PC-3 (cell line): ENCODE measurements at regions not wholly inside any gene's neighbourhood (a gene's known extent, or its start where the extent isn't known, plus 50 kb on each side); places are given as distances from the start of the nearest gene placed in this dataset.

Experiments used
- ATAC-seq: fragments of 200-7000 bp; cut with Tn5 transposase; 2 replicates; pipeline ENCODE4 v1.9.1; 2020; ENCODE audit warnings: mild to moderate bottlenecking, moderate library complexity
- BruUV-seq: library from RNA; stranded (reverse); fragments of 400-500 nt; replicated peaks from 2 replicates; lab custom pipeline; 2021; lab: Mats Ljungman, UMichigan
- CTCF ChIA-PET: fragments of 300-600 bp; sonication (Branson Sonifier 250); formaldehyde crosslinking; loops from one replicate; lab custom pipeline; 2022; ENCODE audit warnings: antibody characterized with exemption; lab: Charles Lee
- POLR2A ChIA-PET: fragments of 300-600 bp; sonication (Branson Sonifier 250); formaldehyde crosslinking; loops from one replicate; lab custom pipeline; 2022; ENCODE audit warnings: antibody characterized with exemption; ENCODE audit not compliant: unreplicated experiment; lab: Charles Lee
- DNase-seq: peaks from one replicate; pipeline ENCODE4 v3.0.0-alpha.2; 2015
- H2AFZ ChIP-seq: fragments of 300-600 bp; sonication (generic); 2 replicates; pipeline ENCODE4 v1.6.0; 2016; ENCODE audit warnings: antibody characterized with exemption, low read length
- H3F3A ChIP-seq: fragments of 300-600 bp; sonication (generic); one replicate; pipeline ENCODE4 v1.6.0; 2017; ENCODE audit warnings: antibody characterized with exemption, low read length, control low read depth, mild to moderate bottlenecking; ENCODE audit not compliant: unreplicated experiment
- H3K27ac ChIP-seq: fragments of 300-600 bp; sonication (generic); 2 replicates; pipeline ENCODE4 v1.5.1; 2016; ENCODE audit warnings: mild to moderate bottlenecking, low read length
- H3K27me3 ChIP-seq: fragments of 300-600 bp; sonication (generic); 2 replicates; pipeline ENCODE4 v1.6.1; 2016; ENCODE audit warnings: low read length, mixed read lengths
- H3K36me3 ChIP-seq: fragments of 300-600 bp; sonication (generic); 2 replicates; pipeline ENCODE4 v1.6.1; 2016; ENCODE audit warnings: low read depth, mixed run types, low read length, mixed read lengths
- H3K4me1 ChIP-seq: fragments of 300-600 bp; sonication (generic); 2 replicates; pipeline ENCODE4 v1.5.1; 2016; ENCODE audit warnings: low read length; ENCODE audit not compliant: insufficient read depth
- H3K4me2 ChIP-seq: fragments of 300-600 bp; sonication (generic); 2 replicates; pipeline ENCODE4 v1.6.0; 2016; ENCODE audit warnings: low read length
- H3K4me3 ChIP-seq: fragments of 300-600 bp; sonication (generic); 2 replicates; pipeline ENCODE4 v1.5.1; 2016; ENCODE audit warnings: mild to moderate bottlenecking, low read length, mixed read lengths
- H3K79me2 ChIP-seq: fragments of 300-600 bp; sonication (generic); 2 replicates; pipeline ENCODE4 v1.6.1; 2017; ENCODE audit warnings: low read length, mixed read lengths
- H3K9ac ChIP-seq: fragments of 300-600 bp; sonication (generic); 2 replicates; pipeline ENCODE4 v1.6.0; 2016; ENCODE audit warnings: mild to moderate bottlenecking, low read length
- H3K9me2 ChIP-seq: fragments of 300-600 bp; sonication (generic); replicated peaks from 2 replicates; pipeline ENCODE4 v1.6.1; 2016; ENCODE audit warnings: mixed run types, low read length, mixed read lengths
- H3K9me3 ChIP-seq: fragments of 300-600 bp; sonication (generic); 2 replicates; pipeline ENCODE4 v1.6.1; 2016; ENCODE audit warnings: low read length, mixed read lengths
- H4K20me1 ChIP-seq: fragments of 300-600 bp; sonication (generic); 2 replicates; pipeline ENCODE4 v1.6.1; 2016; ENCODE audit warnings: low read length, mixed read lengths
- EZH2 ChIP-seq: fragments of 300-600 bp; sonication (generic); IDR thresholded peaks from one replicate; pipeline ENCODE4 v1.6.1; 2017; ENCODE audit warnings: antibody characterized with exemption, mild to moderate bottlenecking, low read length; ENCODE audit not compliant: unreplicated experiment
- EZH2phosphoT487 ChIP-seq: fragments of 300-600 bp; sonication (generic); IDR thresholded peaks from 2 replicates; pipeline ENCODE4 v1.6.1; 2018; ENCODE audit warnings: mild to moderate bottlenecking, antibody characterized with exemption, low read length, borderline replicate concordance
- intact Hi-C: fragments of 100-400 bp; cut with micrococcal nuclease; formaldehyde crosslinking; loops from 2 replicates; pipeline ENCODE4 v1.9.0; 2023
- TF ChIP-seq, protein P1 (sequence below): fragments of 300-600 bp; sonication (generic); conservative IDR thresholded peaks from 2 replicates; pipeline ENCODE4 v1.5.1; 2017; ENCODE audit warnings: antibody characterized with exemption, low read depth, mild to moderate bottlenecking, low read length

DNA sequence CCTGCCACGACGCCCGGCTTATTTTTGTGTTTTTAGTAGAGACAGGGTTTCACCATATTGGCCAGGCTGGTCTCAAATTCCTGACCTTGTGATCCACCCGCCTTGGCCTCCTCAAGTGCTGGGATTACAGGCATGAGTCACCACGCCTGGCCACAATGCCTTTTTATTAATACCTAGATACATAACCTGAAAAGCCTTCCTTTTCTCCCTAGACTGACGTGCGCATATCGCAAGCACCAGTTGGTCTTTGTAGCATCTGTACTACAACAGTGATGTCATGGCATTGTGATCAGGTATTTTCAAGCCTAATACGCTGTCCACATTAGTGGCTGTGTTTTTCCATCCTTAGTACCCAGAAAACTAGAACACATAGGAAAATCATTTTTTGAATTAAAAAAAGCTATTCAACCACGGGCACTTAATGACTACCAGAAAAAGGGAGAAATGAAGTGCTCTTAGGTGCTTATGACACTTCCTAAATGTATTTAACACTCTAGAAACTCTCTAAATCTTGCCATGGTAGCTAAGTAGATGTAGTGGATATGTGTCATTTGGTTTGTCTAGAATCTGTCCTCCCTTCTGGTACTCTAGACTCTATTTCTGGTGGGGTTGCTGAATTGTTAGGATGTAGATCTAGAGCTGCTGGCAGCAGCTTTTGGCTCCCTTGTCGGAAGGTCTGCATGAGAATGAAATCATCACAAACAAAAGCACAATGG lies 707.8 kb downstream of the STIM2 start:
- H3K4me2 ChIP-seq, result no peak overlapping the region
- H3K27me3 ChIP-seq, result no peaks in the 10 kb centered on the region; the same call in 1 of the 2 replicates
- no peak overlapping the region for H3K4me3 ChIP-seq
- H4K20me1 ChIP-seq, result no peaks in the 10 kb centered on the region
- no peaks in the 10 kb centered on the region for H3F3A ChIP-seq
- ChIA-PET POLR2A (no interaction called here), CTCF (no interaction called here)
- H3K4me1 ChIP-seq, result no peaks in the 10 kb centered on the region
- no TSS peak for BruUV-seq
- intact Hi-C loops, result no loop called here
- no peak overlapping the region for H3K27ac ChIP-seq
- H3K9me2 ChIP-seq, result no peaks in the 10 kb centered on the region
- H3K9me3 ChIP-seq, result no peaks in the 10 kb centered on the region
- H3K36me3 ChIP-seq, result no peaks in the 10 kb centered on the region
- TF ChIP-seq EZH2, result no peak
- TF ChIP-seq EZH2phosphoT487, result no peak
- TF ChIP-seq, protein P1, sequence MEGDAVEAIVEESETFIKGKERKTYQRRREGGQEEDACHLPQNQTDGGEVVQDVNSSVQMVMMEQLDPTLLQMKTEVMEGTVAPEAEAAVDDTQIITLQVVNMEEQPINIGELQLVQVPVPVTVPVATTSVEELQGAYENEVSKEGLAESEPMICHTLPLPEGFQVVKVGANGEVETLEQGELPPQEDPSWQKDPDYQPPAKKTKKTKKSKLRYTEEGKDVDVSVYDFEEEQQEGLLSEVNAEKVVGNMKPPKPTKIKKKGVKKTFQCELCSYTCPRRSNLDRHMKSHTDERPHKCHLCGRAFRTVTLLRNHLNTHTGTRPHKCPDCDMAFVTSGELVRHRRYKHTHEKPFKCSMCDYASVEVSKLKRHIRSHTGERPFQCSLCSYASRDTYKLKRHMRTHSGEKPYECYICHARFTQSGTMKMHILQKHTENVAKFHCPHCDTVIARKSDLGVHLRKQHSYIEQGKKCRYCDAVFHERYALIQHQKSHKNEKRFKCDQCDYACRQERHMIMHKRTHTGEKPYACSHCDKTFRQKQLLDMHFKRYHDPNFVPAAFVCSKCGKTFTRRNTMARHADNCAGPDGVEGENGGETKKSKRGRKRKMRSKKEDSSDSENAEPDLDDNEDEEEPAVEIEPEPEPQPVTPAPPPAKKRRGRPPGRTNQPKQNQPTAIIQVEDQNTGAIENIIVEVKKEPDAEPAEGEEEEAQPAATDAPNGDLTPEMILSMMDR, result no peak
- no peak for ATAC-seq
- no peak overlapping the region for H3K9ac ChIP-seq
- H2AFZ ChIP-seq, result no peak overlapping the region
- no peaks in the 10 kb centered on the region for H3K79me2 ChIP-seq
- peak; percentile 32 for DNase-seq

DNA sequence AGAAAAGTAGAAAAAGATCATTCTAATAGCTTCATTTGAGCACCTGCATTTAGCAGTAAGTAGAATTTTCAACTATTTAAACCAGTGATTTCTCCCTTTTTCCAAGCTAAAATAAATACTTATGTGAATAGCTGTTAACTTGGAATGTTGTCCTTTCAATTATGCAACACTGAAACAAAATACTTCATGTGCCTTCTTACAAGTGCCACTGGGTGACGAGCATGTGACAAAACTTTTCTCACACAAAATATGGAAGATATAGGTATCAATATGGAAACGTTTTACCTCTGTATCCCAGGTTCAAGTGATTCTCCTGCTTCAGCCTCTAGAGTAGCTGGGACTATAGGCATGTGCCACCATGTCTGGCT lies 708.3 kb downstream of the STIM2 start:
- Histone ChIP-seq H3K27ac (no peak overlapping the region), H3K9me3 (no peaks in the 10 kb centered on the region), H4K20me1 (no peaks in the 10 kb centered on the region), H3K36me3 (no peaks in the 10 kb centered on the region), H3K9me2 (no peaks in the 10 kb centered on the region), H3K79me2 (no peaks in the 10 kb centered on the region), H3F3A (no peaks in the 10 kb centered on the region), H3K4me1 (no peaks in the 10 kb centered on the region), H3K27me3 (no peaks in the 10 kb centered on the region; the same call in 1 of the 2 replicates), H3K4me2 (no peak overlapping the region), H2AFZ (no peak overlapping the region), H3K9ac (no peak overlapping the region), H3K4me3 (no peak overlapping the region)
- POLR2A ChIA-PET, result no interaction called here
- BruUV-seq, result no TSS peak
- CTCF ChIA-PET, result no interaction called here
- no peak for DNase-seq
- no peak for ATAC-seq
- intact Hi-C loops, result no loop called here
- TF ChIP-seq EZH2 (no peak), EZH2phosphoT487 (no peak)
- TF ChIP-seq, protein P1, result no peak

DNA sequence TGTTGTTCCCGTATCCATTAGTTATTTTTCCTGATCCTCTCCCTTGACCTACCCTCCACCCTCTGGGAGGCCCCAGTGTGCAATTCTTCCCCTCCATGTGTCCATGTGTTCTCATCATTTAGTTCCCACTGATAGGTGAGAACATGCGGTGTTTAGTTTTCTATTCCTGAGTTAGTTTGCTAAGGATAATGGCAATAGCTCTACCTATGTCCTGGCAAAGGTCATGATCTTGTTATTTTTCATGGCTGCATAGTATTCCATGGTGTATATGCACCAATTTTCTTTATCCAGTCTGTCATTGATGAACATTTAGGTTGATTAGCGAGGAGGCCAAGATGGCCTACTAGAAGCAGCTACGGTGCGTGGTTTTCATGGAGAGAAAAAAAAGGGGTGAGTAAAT lies 714.1 kb downstream of the STIM2 start:
- no peak overlapping the region for H3K4me3 ChIP-seq
- H3F3A ChIP-seq, result no peaks in the 10 kb centered on the region
- no peak overlapping the region for H2AFZ ChIP-seq
- ATAC-seq, result no peak
- intact Hi-C loops, result no loop called here
- DNase-seq, result no peak
- H3K27ac ChIP-seq, result no peak overlapping the region
- no peaks in the 10 kb centered on the region for H3K79me2 ChIP-seq
- no peaks in the 10 kb centered on the region for H3K9me2 ChIP-seq
- H3K27me3 ChIP-seq, result no peaks in the 10 kb centered on the region; the same call in 1 of the 2 replicates
- CTCF ChIA-PET, result no interaction called here
- no TSS peak for BruUV-seq
- H4K20me1 ChIP-seq, result no peaks in the 10 kb centered on the region
- TF ChIP-seq, protein P1, result no peak
- TF ChIP-seq EZH2phosphoT487, result no peak
- no peak for TF ChIP-seq EZH2
- H3K9me3 ChIP-seq, result no peaks in the 10 kb centered on the region
- no peaks in the 10 kb centered on the region for H3K36me3 ChIP-seq
- POLR2A ChIA-PET, result no interaction called here
- no peak overlapping the region for H3K4me2 ChIP-seq
- no peaks in the 10 kb centered on the region for H3K4me1 ChIP-seq
- H3K9ac ChIP-seq, result no peak overlapping the region
